ENCODE measurements at regions not wholly inside any gene's neighbourhood (a gene's known extent, or its start where the extent isn't known, plus 50 kb on each side); places are given as distances from the start of the nearest gene placed in this dataset.

GRCh38 chr1:25080294-25081209, 150.5 kb upstream of the RUNX3 start:
- TF ChIP-seq GATA1 (IDR thresholded peaks at IDR 0.05; ENCODE audit: low read depth, low read length) (no peak), POLR2A (IDR thresholded peaks at IDR 0.05; ENCODE audit: low read length) (no peak)
